K562 (cell line): ENCODE measurements at regions not wholly inside any gene's neighbourhood (a gene's known extent, or its start where the extent isn't known, plus 50 kb on each side); places are given as distances from the start of the nearest gene placed in this dataset.

Experiments
- ATAC-seq: fragments of 200-7000 bp; cut with Tn5 transposase; 3 replicates; pipeline ENCODE4 v1.9.1; 2020; ENCODE audit warnings: moderate library complexity
- BruUV-seq: library from RNA; stranded (reverse); fragments of 400-500 nt; replicated peaks from 2 replicates; lab custom pipeline; 2021; lab: Mats Ljungman, UMichigan
- CTCF ChIA-PET: fragments of 300-600 bp; formaldehyde crosslinking; extraction: SDS; loops from one replicate; lab custom pipeline; 2021; ENCODE audit warnings: low intra/inter-chr PET ratio; lab: Yijun Ruan, JAX
- POLR2A ChIA-PET: fragments of 300-600, 350-650 bp; sonication (Branson Sonifier 250); formaldehyde crosslinking; extraction: SDS; loops from one replicate; lab custom pipeline; 2021; ENCODE audit warnings: antibody characterized with exemption, inconsistent platforms; lab: Yijun Ruan, JAX
- DNase-seq, 4 experiments: peaks; one replicate each; pipeline versions ENCODE4 v3.0.0 to v3.0.0-alpha.2; 2011 to 2018; ENCODE audit warnings: low spot score in 3 of 4, mixed read lengths in 3 of 4; ENCODE audit errors: extremely low read depth in 1 of 4
- FAIRE-seq: peaks from 2 replicates; lab custom pipeline; 2011; peaks lifted over from hg19 to GRCh38; lab: Jason Lieb, UNC
- H2AFZ ChIP-seq: 2 replicates; pipeline ENCODE4 v1.6.0; 2011; ENCODE audit warnings: low read depth, low read length, control low read depth, inconsistent platforms
- H3K27ac ChIP-seq: fragments of 200-600 bp; 3 replicates; pipeline ENCODE4 v1.8.0; 2011; ENCODE audit warnings: low read depth, mild to moderate bottlenecking, control low read depth, inconsistent platforms, low read length, moderate library complexity, mixed read lengths; ENCODE audit errors: extremely low read depth
- H3K27me3 ChIP-seq, 2 experiments: fragments of 300-600 bp in 1 of 2; 2 replicates in 1 of 2; 3 replicates in 1 of 2; pipeline versions ENCODE4 v1.6.0 to v1.8.0; 2011; ENCODE audit warnings: inconsistent platforms in 2 of 2, low read length in 2 of 2, mild to moderate bottlenecking in 1 of 2, mixed read lengths in 1 of 2, moderate library complexity in 1 of 2; ENCODE audit not compliant: control insufficient read depth in 2 of 2, insufficient read depth in 2 of 2
- H3K36me3 ChIP-seq: fragments of 300-600 bp; 3 replicates; pipeline ENCODE4 v1.8.0; 2011; ENCODE audit warnings: mild to moderate bottlenecking, low read length, inconsistent platforms; ENCODE audit not compliant: control insufficient read depth, insufficient read depth
- H3K4me1 ChIP-seq, 2 experiments: fragments of 200-600 bp in 1 of 2; replicated peaks in 1 of 2; 2 replicates in 1 of 2; 3 replicates in 1 of 2; pipeline versions ENCODE4 v1.5.1 to v1.8.0; 2011; ENCODE audit warnings: inconsistent platforms in 2 of 2, low read length in 2 of 2, mild to moderate bottlenecking in 1 of 2, mixed read lengths in 1 of 2, moderate library complexity in 1 of 2; ENCODE audit not compliant: control insufficient read depth in 2 of 2, insufficient read depth in 2 of 2
- H3K4me2 ChIP-seq: 2 replicates; pipeline ENCODE4 v1.6.1; 2011; ENCODE audit warnings: low read length, control low read depth, inconsistent platforms, mixed read lengths; ENCODE audit not compliant: insufficient read depth
- H3K4me3 ChIP-seq: fragments of 200-600 bp; sonication (generic), shearing (Covaris generic); 2 replicates; pipeline ENCODE4 v1.5.1; 2016; ENCODE audit warnings: control low read depth, inconsistent platforms
- H3K79me2 ChIP-seq: fragments of 200-600 bp; 3 replicates; pipeline ENCODE4 v1.8.0; 2011; ENCODE audit warnings: low read length, inconsistent platforms; ENCODE audit not compliant: control insufficient read depth, insufficient read depth
- H3K9ac ChIP-seq, 2 experiments: 2 replicates each; pipeline versions ENCODE4 v1.6.0 to v1.6.1; 2011; ENCODE audit warnings: low read depth in 2 of 2, low read length in 2 of 2, control low read depth in 1 of 2, inconsistent platforms in 1 of 2, mild to moderate bottlenecking in 1 of 2, mixed read lengths in 1 of 2; ENCODE audit not compliant: insufficient read depth in 1 of 2
- H3K9me1 ChIP-seq: one replicate; pipeline ENCODE4 v1.6.0; 2011; ENCODE audit warnings: inconsistent platforms, mild to moderate bottlenecking, low read length, moderate library complexity; ENCODE audit not compliant: control insufficient read depth, insufficient read depth
- H3K9me3 ChIP-seq: replicated peaks from 2 replicates; pipeline ENCODE4 v1.5.1; 2011; ENCODE audit warnings: low read depth, low read length, inconsistent platforms; ENCODE audit not compliant: control insufficient read depth, insufficient read depth
- H4K20me1 ChIP-seq: replicated peaks from 2 replicates; pipeline ENCODE4 v1.6.1; 2011; ENCODE audit warnings: low read length, inconsistent platforms, mixed read lengths; ENCODE audit not compliant: control insufficient read depth, insufficient read depth
- EP300 ChIP-seq: IDR thresholded peaks from 2 replicates; pipeline ENCODE4 v1.6.1; 2012; ENCODE audit warnings: low read length, improper control_type of control experiment
- GTF2E2 ChIP-seq: fragments of 200-800 bp; sonication (Bioruptor generic); IDR thresholded peaks from 2 replicates; pipeline ENCODE4 v1.6.1; 2016; ENCODE audit warnings: missing genetic modification characterization, missing compliant biosample characterization
- NR2C1 ChIP-seq, 2 experiments: fragments of 450-650 bp; IDR thresholded peaks; 2 replicates each; pipeline ENCODE4 v1.6.1; 2017; ENCODE audit warnings: mild to moderate bottlenecking in 2 of 2, antibody characterized with exemption in 1 of 2, inconsistent platforms in 1 of 2, missing compliant biosample characterization in 1 of 2, missing genetic modification characterization in 1 of 2
- POU5F1 ChIP-seq: fragments of 150-350 bp; IDR thresholded peaks from 2 replicates; pipeline ENCODE4 v1.6.1; 2014; ENCODE audit warnings: borderline replicate concordance, low read length, low read depth, mild to moderate bottlenecking; ENCODE audit not compliant: partially characterized antibody
- SMAD3 ChIP-seq: fragments of 450-650 bp; formaldehyde crosslinking; conservative IDR thresholded peaks from 2 replicates; pipeline ENCODE4 v1.4.0; 2020; ENCODE audit warnings: mild to moderate bottlenecking
- SMARCA5 ChIP-seq: fragments of 450-650 bp; IDR thresholded peaks from 2 replicates; pipeline ENCODE4 v1.6.1; 2016
- ZNF79 ChIP-seq: fragments of 250-450 bp; sonication (Bioruptor Pico); IDR thresholded peaks from 2 replicates; pipeline ENCODE4 v1.4.0; 2020; ENCODE audit warnings: low read depth, mild to moderate bottlenecking, moderate library complexity
- WGBS: fragments of 100-300 bp; shearing (Covaris generic); methylation state at CpG from one replicate; pipeline ENCODE4 v1.1.6; 2016; ENCODE audit warnings: low coverage, mixed read lengths; ENCODE audit not compliant: insufficient coverage; ENCODE audit errors: missing lambda C conversion rate; 5-methylcytosine and 5-hydroxymethylcytosine counted together
- in situ Hi-C: fragments of 300-500 bp; cut with MboI; formaldehyde crosslinking; loops from 4 replicates; pipeline ENCODE4 v1.15.0; 2018; ENCODE audit warnings: inconsistent platforms, mixed read lengths
- intact Hi-C: fragments of 100-400 bp; cut with micrococcal nuclease; formaldehyde crosslinking; loops from 2 replicates; pipeline ENCODE4 v1.14.2; 2022
- TF ChIP-seq, protein P1 (sequence below): fragments of 450-650 bp; IDR thresholded peaks from 2 replicates; pipeline ENCODE4 v1.6.1; 2016; ENCODE audit warnings: antibody characterized with exemption
- TF ChIP-seq, protein P2 (sequence below): fragments of 450-650 bp; conservative IDR thresholded peaks from 2 replicates; pipeline ENCODE4 v1.6.1; 2016; ENCODE audit warnings: missing genetic modification characterization, low read depth, mild to moderate bottlenecking, missing compliant biosample characterization, moderate library complexity
- TF ChIP-seq, protein P3 (sequence below): sonication (generic); formaldehyde crosslinking; IDR thresholded peaks from 2 replicates; pipeline ENCODE4 v1.8.1; 2022; ENCODE audit warnings: missing genetic modification reagents
- TF ChIP-seq, protein P4 (sequence below): fragments of 250-450 bp; sonication (Bioruptor Pico); IDR thresholded peaks from 2 replicates; pipeline ENCODE4 v1.5.0; 2021
- TF ChIP-seq, protein P5 (sequence below): fragments of 200-800 bp; sonication (Bioruptor generic); IDR thresholded peaks from 2 replicates; pipeline ENCODE4 v1.6.1; 2016; ENCODE audit warnings: missing genetic modification characterization, missing compliant biosample characterization

DNA sequence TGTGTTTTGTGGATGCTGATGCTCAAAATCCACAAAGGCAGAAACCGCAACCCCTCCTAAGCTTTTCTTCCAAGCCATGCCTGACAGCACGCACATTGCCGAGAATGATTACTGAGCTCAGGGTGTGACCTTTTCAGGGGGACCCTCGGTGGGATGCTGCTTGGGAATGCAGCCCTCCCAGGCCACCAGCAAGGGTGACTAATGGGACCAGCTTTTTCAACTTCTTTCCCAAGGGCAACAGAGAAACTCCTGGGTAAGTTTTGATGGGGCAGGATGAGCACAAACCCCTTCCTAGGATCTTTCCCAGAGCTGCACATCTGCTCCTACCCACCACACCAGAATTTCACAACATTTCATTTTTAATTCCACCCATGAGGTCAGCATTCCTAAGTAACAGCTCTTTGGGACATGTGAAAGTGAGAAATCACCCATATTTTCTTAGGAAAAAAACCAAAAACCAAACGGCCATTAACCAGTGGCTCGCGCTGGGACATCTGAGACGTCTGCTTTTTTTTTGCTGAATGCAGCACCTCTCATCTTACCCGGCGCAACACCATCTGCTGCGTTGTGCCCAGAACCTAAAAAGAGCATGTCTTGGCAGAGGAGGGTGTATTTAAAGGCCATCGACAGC is 119.0 kb downstream of the ARL4C start:
- POLR2A ChIA-PET = interaction anchor here (0.6 to 0.9 kb wide), 2 partner anchors 71 to 218 kb away, joined by 3 to 4 read pairs; no protein-coding TSS in a partner anchor
- ATAC-seq = no peak
- in situ Hi-C loops = no loop called here
- H3K9ac ChIP-seq = no peak overlapping the region
- no peaks in the 10 kb centered on the region for H3K9me1 ChIP-seq
- no peaks in the 10 kb centered on the region for H3K4me1 ChIP-seq
- WGBS = 11% methylated on average over 9 of the region's 12 CpGs
- H3K27ac ChIP-seq = no peak overlapping the region
- H2AFZ ChIP-seq = 0 out of 2 replicates have a peak overlapping the region, but pooled peaks have one; percentile 51
- no peaks in the 10 kb centered on the region for H3K27me3 ChIP-seq
- intact Hi-C loops = no loop called here
- H3K79me2 ChIP-seq = no peaks in the 10 kb centered on the region
- no peaks in the 10 kb centered on the region for H3K9me3 ChIP-seq
- H3K36me3 ChIP-seq = no peaks in the 10 kb centered on the region
- no peak for TF ChIP-seq SMAD3
- TF ChIP-seq GTF2E2 (tag) = no peak
- no peak for TF ChIP-seq NR2C1 (IDR thresholded peaks at IDR 0.05)
- no peak for TF ChIP-seq NR2C1 (tag; IDR thresholded peaks at IDR 0.05)
- TF ChIP-seq ZNF79 = no peak
- TF ChIP-seq, protein P1, sequence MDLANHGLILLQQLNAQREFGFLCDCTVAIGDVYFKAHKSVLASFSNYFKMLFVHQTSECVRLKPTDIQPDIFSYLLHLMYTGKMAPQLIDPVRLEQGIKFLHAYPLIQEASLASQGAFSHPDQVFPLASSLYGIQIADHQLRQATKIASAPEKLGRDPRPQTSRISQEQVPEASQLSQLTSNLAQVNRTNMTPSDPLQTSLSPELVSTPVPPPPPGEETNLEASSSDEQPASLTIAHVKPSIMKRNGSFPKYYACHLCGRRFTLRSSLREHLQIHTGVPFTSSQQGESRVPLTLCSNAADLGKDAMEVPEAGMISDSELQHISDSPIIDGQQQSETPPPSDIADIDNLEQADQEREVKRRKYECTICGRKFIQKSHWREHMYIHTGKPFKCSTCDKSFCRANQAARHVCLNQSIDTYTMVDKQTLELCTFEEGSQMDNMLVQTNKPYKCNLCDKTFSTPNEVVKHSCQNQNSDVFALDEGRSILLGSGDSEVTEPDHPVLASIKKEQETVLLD = no peak
- TF ChIP-seq, protein P2, sequence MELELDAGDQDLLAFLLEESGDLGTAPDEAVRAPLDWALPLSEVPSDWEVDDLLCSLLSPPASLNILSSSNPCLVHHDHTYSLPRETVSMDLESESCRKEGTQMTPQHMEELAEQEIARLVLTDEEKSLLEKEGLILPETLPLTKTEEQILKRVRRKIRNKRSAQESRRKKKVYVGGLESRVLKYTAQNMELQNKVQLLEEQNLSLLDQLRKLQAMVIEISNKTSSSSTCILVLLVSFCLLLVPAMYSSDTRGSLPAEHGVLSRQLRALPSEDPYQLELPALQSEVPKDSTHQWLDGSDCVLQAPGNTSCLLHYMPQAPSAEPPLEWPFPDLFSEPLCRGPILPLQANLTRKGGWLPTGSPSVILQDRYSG (tag) = no peak
- TF ChIP-seq, protein P3, sequence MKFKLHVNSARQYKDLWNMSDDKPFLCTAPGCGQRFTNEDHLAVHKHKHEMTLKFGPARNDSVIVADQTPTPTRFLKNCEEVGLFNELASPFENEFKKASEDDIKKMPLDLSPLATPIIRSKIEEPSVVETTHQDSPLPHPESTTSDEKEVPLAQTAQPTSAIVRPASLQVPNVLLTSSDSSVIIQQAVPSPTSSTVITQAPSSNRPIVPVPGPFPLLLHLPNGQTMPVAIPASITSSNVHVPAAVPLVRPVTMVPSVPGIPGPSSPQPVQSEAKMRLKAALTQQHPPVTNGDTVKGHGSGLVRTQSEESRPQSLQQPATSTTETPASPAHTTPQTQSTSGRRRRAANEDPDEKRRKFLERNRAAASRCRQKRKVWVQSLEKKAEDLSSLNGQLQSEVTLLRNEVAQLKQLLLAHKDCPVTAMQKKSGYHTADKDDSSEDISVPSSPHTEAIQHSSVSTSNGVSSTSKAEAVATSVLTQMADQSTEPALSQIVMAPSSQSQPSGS (CRISPR knock-in tag) = no peak
- TF ChIP-seq POU5F1 = no peak
- TF ChIP-seq, protein P4, sequence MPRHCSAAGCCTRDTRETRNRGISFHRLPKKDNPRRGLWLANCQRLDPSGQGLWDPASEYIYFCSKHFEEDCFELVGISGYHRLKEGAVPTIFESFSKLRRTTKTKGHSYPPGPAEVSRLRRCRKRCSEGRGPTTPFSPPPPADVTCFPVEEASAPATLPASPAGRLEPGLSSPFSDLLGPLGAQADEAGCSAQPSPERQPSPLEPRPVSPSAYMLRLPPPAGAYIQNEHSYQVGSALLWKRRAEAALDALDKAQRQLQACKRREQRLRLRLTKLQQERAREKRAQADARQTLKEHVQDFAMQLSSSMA (CRISPR knock-in tag) = no peak
- no peak for TF ChIP-seq SMARCA5
- no peak for TF ChIP-seq EP300
- TF ChIP-seq, protein P5, sequence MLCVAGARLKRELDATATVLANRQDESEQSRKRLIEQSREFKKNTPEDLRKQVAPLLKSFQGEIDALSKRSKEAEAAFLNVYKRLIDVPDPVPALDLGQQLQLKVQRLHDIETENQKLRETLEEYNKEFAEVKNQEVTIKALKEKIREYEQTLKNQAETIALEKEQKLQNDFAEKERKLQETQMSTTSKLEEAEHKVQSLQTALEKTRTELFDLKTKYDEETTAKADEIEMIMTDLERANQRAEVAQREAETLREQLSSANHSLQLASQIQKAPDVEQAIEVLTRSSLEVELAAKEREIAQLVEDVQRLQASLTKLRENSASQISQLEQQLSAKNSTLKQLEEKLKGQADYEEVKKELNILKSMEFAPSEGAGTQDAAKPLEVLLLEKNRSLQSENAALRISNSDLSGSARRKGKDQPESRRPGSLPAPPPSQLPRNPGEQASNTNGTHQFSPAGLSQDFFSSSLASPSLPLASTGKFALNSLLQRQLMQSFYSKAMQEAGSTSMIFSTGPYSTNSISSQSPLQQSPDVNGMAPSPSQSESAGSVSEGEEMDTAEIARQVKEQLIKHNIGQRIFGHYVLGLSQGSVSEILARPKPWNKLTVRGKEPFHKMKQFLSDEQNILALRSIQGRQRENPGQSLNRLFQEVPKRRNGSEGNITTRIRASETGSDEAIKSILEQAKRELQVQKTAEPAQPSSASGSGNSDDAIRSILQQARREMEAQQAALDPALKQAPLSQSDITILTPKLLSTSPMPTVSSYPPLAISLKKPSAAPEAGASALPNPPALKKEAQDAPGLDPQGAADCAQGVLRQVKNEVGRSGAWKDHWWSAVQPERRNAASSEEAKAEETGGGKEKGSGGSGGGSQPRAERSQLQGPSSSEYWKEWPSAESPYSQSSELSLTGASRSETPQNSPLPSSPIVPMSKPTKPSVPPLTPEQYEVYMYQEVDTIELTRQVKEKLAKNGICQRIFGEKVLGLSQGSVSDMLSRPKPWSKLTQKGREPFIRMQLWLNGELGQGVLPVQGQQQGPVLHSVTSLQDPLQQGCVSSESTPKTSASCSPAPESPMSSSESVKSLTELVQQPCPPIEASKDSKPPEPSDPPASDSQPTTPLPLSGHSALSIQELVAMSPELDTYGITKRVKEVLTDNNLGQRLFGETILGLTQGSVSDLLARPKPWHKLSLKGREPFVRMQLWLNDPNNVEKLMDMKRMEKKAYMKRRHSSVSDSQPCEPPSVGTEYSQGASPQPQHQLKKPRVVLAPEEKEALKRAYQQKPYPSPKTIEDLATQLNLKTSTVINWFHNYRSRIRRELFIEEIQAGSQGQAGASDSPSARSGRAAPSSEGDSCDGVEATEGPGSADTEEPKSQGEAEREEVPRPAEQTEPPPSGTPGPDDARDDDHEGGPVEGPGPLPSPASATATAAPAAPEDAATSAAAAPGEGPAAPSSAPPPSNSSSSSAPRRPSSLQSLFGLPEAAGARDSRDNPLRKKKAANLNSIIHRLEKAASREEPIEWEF (CRISPR knock-in tag) = no peak
- FAIRE-seq = no peak
- DNase-seq = no peak
- BruUV-seq = no TSS peak
- H3K4me3 ChIP-seq = no peak overlapping the region
- CTCF ChIA-PET = no interaction called here
- no peak overlapping the region for H3K4me2 ChIP-seq
- H4K20me1 ChIP-seq = no peaks in the 10 kb centered on the region
